K562 (cell line): ENCODE measurements at regions not wholly inside any gene's neighbourhood (a gene's known extent, or its start where the extent isn't known, plus 50 kb on each side); places are given as distances from the start of the nearest gene placed in this dataset.

ENCODE experiments used
- ATAC-seq: fragments of 200-7000 bp; cut with Tn5 transposase; 3 replicates; pipeline ENCODE4 v1.9.1; 2020; ENCODE audit warnings: moderate library complexity
- BruUV-seq: library from RNA; stranded (reverse); fragments of 400-500 nt; replicated peaks from 2 replicates; lab custom pipeline; 2021; lab: Mats Ljungman, UMichigan
- CTCF ChIA-PET: fragments of 300-600 bp; formaldehyde crosslinking; extraction: SDS; loops from one replicate; lab custom pipeline; 2021; ENCODE audit warnings: low intra/inter-chr PET ratio; lab: Yijun Ruan, JAX
- POLR2A ChIA-PET: fragments of 300-600, 350-650 bp; sonication (Branson Sonifier 250); formaldehyde crosslinking; extraction: SDS; loops from one replicate; lab custom pipeline; 2021; ENCODE audit warnings: antibody characterized with exemption, inconsistent platforms; lab: Yijun Ruan, JAX
- DNase-seq, 4 experiments: peaks; one replicate each; pipeline versions ENCODE4 v3.0.0 to v3.0.0-alpha.2; 2011 to 2018; ENCODE audit warnings: low spot score in 3 of 4, mixed read lengths in 3 of 4; ENCODE audit errors: extremely low read depth in 1 of 4
- FAIRE-seq: peaks from 2 replicates; lab custom pipeline; 2011; peaks lifted over from hg19 to GRCh38; lab: Jason Lieb, UNC
- H2AFZ ChIP-seq: 2 replicates; pipeline ENCODE4 v1.6.0; 2011; ENCODE audit warnings: low read depth, low read length, control low read depth, inconsistent platforms
- H3K27ac ChIP-seq: fragments of 200-600 bp; 3 replicates; pipeline ENCODE4 v1.8.0; 2011; ENCODE audit warnings: low read depth, mild to moderate bottlenecking, control low read depth, inconsistent platforms, low read length, moderate library complexity, mixed read lengths; ENCODE audit errors: extremely low read depth
- H3K27me3 ChIP-seq, 2 experiments: fragments of 300-600 bp in 1 of 2; 2 replicates in 1 of 2; 3 replicates in 1 of 2; pipeline versions ENCODE4 v1.6.0 to v1.8.0; 2011; ENCODE audit warnings: inconsistent platforms in 2 of 2, low read length in 2 of 2, mild to moderate bottlenecking in 1 of 2, mixed read lengths in 1 of 2, moderate library complexity in 1 of 2; ENCODE audit not compliant: control insufficient read depth in 2 of 2, insufficient read depth in 2 of 2
- H3K36me3 ChIP-seq: fragments of 300-600 bp; 3 replicates; pipeline ENCODE4 v1.8.0; 2011; ENCODE audit warnings: mild to moderate bottlenecking, low read length, inconsistent platforms; ENCODE audit not compliant: control insufficient read depth, insufficient read depth
- H3K4me1 ChIP-seq, 2 experiments: fragments of 200-600 bp in 1 of 2; replicated peaks in 1 of 2; 2 replicates in 1 of 2; 3 replicates in 1 of 2; pipeline versions ENCODE4 v1.5.1 to v1.8.0; 2011; ENCODE audit warnings: inconsistent platforms in 2 of 2, low read length in 2 of 2, mild to moderate bottlenecking in 1 of 2, mixed read lengths in 1 of 2, moderate library complexity in 1 of 2; ENCODE audit not compliant: control insufficient read depth in 2 of 2, insufficient read depth in 2 of 2
- H3K4me2 ChIP-seq: 2 replicates; pipeline ENCODE4 v1.6.1; 2011; ENCODE audit warnings: low read length, control low read depth, inconsistent platforms, mixed read lengths; ENCODE audit not compliant: insufficient read depth
- H3K4me3 ChIP-seq: fragments of 200-600 bp; sonication (generic), shearing (Covaris generic); 2 replicates; pipeline ENCODE4 v1.5.1; 2016; ENCODE audit warnings: control low read depth, inconsistent platforms
- H3K79me2 ChIP-seq: fragments of 200-600 bp; 3 replicates; pipeline ENCODE4 v1.8.0; 2011; ENCODE audit warnings: low read length, inconsistent platforms; ENCODE audit not compliant: control insufficient read depth, insufficient read depth
- H3K9ac ChIP-seq, 2 experiments: 2 replicates each; pipeline versions ENCODE4 v1.6.0 to v1.6.1; 2011; ENCODE audit warnings: low read depth in 2 of 2, low read length in 2 of 2, control low read depth in 1 of 2, inconsistent platforms in 1 of 2, mild to moderate bottlenecking in 1 of 2, mixed read lengths in 1 of 2; ENCODE audit not compliant: insufficient read depth in 1 of 2
- H3K9me1 ChIP-seq: one replicate; pipeline ENCODE4 v1.6.0; 2011; ENCODE audit warnings: inconsistent platforms, mild to moderate bottlenecking, low read length, moderate library complexity; ENCODE audit not compliant: control insufficient read depth, insufficient read depth
- H3K9me3 ChIP-seq: replicated peaks from 2 replicates; pipeline ENCODE4 v1.5.1; 2011; ENCODE audit warnings: low read depth, low read length, inconsistent platforms; ENCODE audit not compliant: control insufficient read depth, insufficient read depth
- H4K20me1 ChIP-seq: replicated peaks from 2 replicates; pipeline ENCODE4 v1.6.1; 2011; ENCODE audit warnings: low read length, inconsistent platforms, mixed read lengths; ENCODE audit not compliant: control insufficient read depth, insufficient read depth
- BMI1 ChIP-seq: fragments of 150-350 bp; IDR thresholded peaks from 2 replicates; pipeline ENCODE4 v1.6.1; 2014; ENCODE audit warnings: low read length
- CCAR2 ChIP-seq: fragments of 200-400 bp; formaldehyde crosslinking; IDR thresholded peaks from 2 replicates; pipeline ENCODE4 v1.6.1; 2017; ENCODE audit warnings: mild to moderate bottlenecking, low read depth, low read length
- CREB3L1 ChIP-seq: fragments of 450-650 bp; IDR thresholded peaks from 2 replicates; pipeline ENCODE4 v1.6.1; 2014; ENCODE audit warnings: low read depth, mild to moderate bottlenecking, moderate library complexity, borderline replicate concordance
- MAX ChIP-seq: sonication (generic); formaldehyde crosslinking; IDR thresholded peaks from 2 replicates; pipeline ENCODE4 v1.9.0; 2022; ENCODE audit warnings: mild to moderate bottlenecking, missing genetic modification reagents
- MEF2A ChIP-seq: IDR thresholded peaks from 2 replicates; pipeline ENCODE4 v1.6.1; 2011; ENCODE audit warnings: low read depth, mild to moderate bottlenecking, low read length, moderate library complexity; ENCODE audit not compliant: control insufficient read depth
- MIER1 ChIP-seq: fragments of 450-650 bp; IDR thresholded peaks from 2 replicates; pipeline ENCODE4 v1.6.1; 2016; ENCODE audit warnings: antibody characterized with exemption, mild to moderate bottlenecking, low read depth
- RBM39 ChIP-seq: fragments of 200-400 bp; formaldehyde crosslinking; optimal IDR thresholded peaks from 2 replicates; pipeline ENCODE3; 2018; ENCODE audit warnings: low read depth, low read length
- SETDB1 ChIP-seq: IDR thresholded peaks from one replicate; pipeline ENCODE4 v1.6.1; 2012; ENCODE audit warnings: low read length, control low read depth, inconsistent platforms
- SMAD4 ChIP-seq: fragments of 250-450 bp; sonication (Bioruptor Pico); conservative IDR thresholded peaks from 2 replicates; pipeline ENCODE4 v1.8.0; 2021; ENCODE audit warnings: inconsistent platforms, mild to moderate bottlenecking, moderate library complexity
- ZBTB43 ChIP-seq: sonication (generic); formaldehyde crosslinking; IDR thresholded peaks from 2 replicates; pipeline ENCODE4 v1.8.0; 2023; ENCODE audit warnings: mild to moderate bottlenecking, missing genetic modification reagents
- ZC3H11A ChIP-seq: IDR thresholded peaks from 2 replicates; pipeline ENCODE4 v1.6.1; 2012; ENCODE audit warnings: low read depth, low read length, improper control_type of control experiment
- ZNF12 ChIP-seq: sonication (generic); formaldehyde crosslinking; IDR thresholded peaks from 2 replicates; pipeline ENCODE4 v1.4.0; 2020; ENCODE audit warnings: mild to moderate bottlenecking, missing genetic modification reagents
- ZNF212 ChIP-seq: fragments of 450-650 bp; formaldehyde crosslinking; IDR thresholded peaks from 2 replicates; pipeline ENCODE4 v1.4.0; 2020; ENCODE audit warnings: mild to moderate bottlenecking
- ZNF263 ChIP-seq: sonication (generic); formaldehyde crosslinking; IDR thresholded peaks from 2 replicates; pipeline ENCODE4 v1.8.0; 2022; ENCODE audit warnings: mild to moderate bottlenecking, missing genetic modification reagents, borderline replicate concordance
- ZNF274 ChIP-seq: IDR thresholded peaks from 2 replicates; pipeline ENCODE4 v1.6.1; 2011; ENCODE audit warnings: low read depth, mild to moderate bottlenecking, low read length, moderate library complexity, borderline replicate concordance
- ZNF766 ChIP-seq: fragments of 200-800 bp; sonication (Bioruptor generic); conservative IDR thresholded peaks from 2 replicates; pipeline ENCODE4 v1.6.1; 2016; ENCODE audit warnings: missing genetic modification characterization, missing compliant biosample characterization
- WGBS: fragments of 100-300 bp; shearing (Covaris generic); methylation state at CpG from one replicate; pipeline ENCODE4 v1.1.6; 2016; ENCODE audit warnings: low coverage, mixed read lengths; ENCODE audit not compliant: insufficient coverage; ENCODE audit errors: missing lambda C conversion rate; 5-methylcytosine and 5-hydroxymethylcytosine counted together
- in situ Hi-C: fragments of 300-500 bp; cut with MboI; formaldehyde crosslinking; loops from 4 replicates; pipeline ENCODE4 v1.15.0; 2018; ENCODE audit warnings: inconsistent platforms, mixed read lengths
- intact Hi-C: fragments of 100-400 bp; cut with micrococcal nuclease; formaldehyde crosslinking; loops from 2 replicates; pipeline ENCODE4 v1.14.2; 2022

GRCh38 chr2:173451941-173452340 lies 97.3 kb downstream of the CDCA7 start:
- H3K9me1 ChIP-seq = no peaks in the 10 kb centered on the region
- in situ Hi-C loops = no loop called here
- no peaks in the 10 kb centered on the region for H3K36me3 ChIP-seq
- peaks cover 14 to 17% of the 10 kb centered on the region in 2 experiments; a peak in 4 of 5 replicates for H3K27me3 ChIP-seq
- H3K27ac ChIP-seq = no peak overlapping the region
- FAIRE-seq (no peak), DNase-seq (no peak), ATAC-seq (no peak)
- ChIA-PET POLR2A (no interaction called here), CTCF (no interaction called here)
- peaks cover 3% of the 10 kb centered on the region; the same call in 1 of the 2 replicates for H3K9me3 ChIP-seq
- H3K79me2 ChIP-seq = no peaks in the 10 kb centered on the region
- no peak overlapping the region for H2AFZ ChIP-seq
- H3K9ac ChIP-seq = no peak overlapping the region
- no peak overlapping the region for H3K4me3 ChIP-seq
- BruUV-seq = no TSS peak
- WGBS = 1% methylated on average over 4 of the region's 4 CpGs
- no peaks in the 10 kb centered on the region; the same call in 1 of the 2 replicates for H4K20me1 ChIP-seq
- no peak for TF ChIP-seq ZNF12 (CRISPR knock-in tag)
- TF ChIP-seq MIER1 = no peak
- TF ChIP-seq ZNF263 (CRISPR knock-in tag) = no peak
- no peak for TF ChIP-seq RBM39
- TF ChIP-seq CREB3L1 = no peak
- no peak for TF ChIP-seq ZC3H11A
- TF ChIP-seq ZNF766 (CRISPR knock-in tag) = no peak
- no peak for TF ChIP-seq MAX (CRISPR knock-in tag)
- TF ChIP-seq CCAR2 = no peak
- TF ChIP-seq SETDB1 = no peak
- no peak for TF ChIP-seq ZNF212 (CRISPR knock-in tag)
- TF ChIP-seq MEF2A = no peak
- no peak for TF ChIP-seq ZBTB43 (CRISPR knock-in tag)
- TF ChIP-seq ZNF274 = no peak
- no peak for TF ChIP-seq BMI1
- no peak for TF ChIP-seq SMAD4 (CRISPR knock-in tag)
- H3K4me2 ChIP-seq = no peak overlapping the region
- intact Hi-C loops = no loop called here
- no peaks in the 10 kb centered on the region for H3K4me1 ChIP-seq
